Fibroblast of skin of abdomen (primary cell): ENCODE measurements at regions not wholly inside any gene's neighbourhood (a gene's known extent, or its start where the extent isn't known, plus 50 kb on each side); places are given as distances from the start of the nearest gene placed in this dataset.
"Not testable (repeated sequence)": the region's sequence is repeated elsewhere in the genome, so short reads cannot be mapped to it uniquely, and the experiment has no call there.

Source experiments
- DNase-seq: peaks from one replicate; pipeline ENCODE4 v3.0.0-alpha.2; 2013

GRCh38 chr16:25561723-25562122 is 130.0 kb upstream of the HS3ST4 start:
- DNase-seq, result not testable (repeated sequence)

- not testable (repeated sequence) for DNase-seq
Measured at GRCh38 chr16:25556968-25557312, 134.8 kb upstream of the HS3ST4 start.

DNA sequence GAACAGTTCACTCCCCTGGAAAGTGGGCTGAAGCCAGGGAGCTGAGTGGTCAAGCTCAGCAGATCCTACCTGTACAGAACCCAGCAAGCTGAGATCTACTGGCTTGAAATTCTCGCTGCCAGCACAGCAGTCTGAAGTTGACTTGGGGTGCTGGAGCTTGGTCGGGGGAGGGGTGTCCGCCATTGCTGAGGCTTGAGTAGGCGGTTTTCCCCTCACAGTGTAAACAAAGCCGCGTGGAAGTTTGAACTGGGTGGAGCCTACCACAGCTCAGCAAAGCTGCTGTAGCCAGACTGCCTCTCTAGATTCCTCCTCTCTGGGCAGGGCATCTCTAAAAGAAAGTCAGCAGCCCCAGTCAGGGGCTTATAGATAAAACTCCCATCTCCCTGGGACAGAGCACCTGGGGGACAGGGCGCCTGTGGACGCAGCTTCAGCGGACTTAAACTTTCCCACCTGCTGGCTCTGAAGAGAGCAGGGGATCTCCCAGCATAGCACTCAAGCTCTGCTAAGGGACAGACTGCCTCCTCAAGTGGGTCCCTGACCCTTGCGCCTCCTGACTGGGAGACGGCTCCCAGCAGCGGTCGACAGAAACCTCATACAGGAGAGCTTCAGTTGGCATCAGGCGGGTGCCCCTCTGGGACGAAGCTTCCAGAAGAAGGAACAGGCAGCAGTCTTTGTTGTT is 135.3 kb upstream of the HS3ST4 start:
- DNase-seq, result not testable (repeated sequence)

DNA sequence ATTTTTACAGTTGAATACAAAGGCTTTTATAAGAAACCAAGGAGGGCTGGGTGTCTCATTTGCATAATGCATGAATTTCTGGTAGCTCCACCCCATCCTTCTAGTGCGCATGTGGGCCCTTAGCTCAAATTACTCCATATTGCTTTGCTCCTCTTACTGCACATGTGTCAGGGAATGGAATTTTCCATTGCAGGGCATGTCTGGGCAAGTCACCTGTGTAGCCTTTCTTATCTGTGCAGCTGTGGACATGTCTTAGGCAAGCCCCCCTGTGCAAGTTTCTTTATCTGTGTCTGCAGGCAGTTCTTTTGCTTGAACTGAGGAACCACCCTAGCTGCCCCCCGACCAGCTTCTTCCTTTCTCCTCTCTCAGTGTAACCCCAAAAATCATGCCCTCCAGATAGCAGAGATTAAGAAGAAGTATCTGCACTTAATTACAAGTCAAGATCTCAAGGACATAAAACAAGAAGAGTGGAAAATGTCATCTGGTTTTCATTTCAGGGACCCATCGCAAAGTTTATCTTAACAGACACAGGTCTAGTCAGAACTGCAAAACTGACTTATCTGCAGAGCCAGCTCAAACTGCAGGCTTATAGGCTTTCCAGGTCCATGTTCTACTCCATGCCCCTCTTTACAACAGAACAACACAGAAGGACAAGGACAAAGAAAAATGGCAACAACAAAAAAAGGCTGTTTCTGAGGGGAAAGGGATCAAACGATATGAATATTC is 137.9 kb upstream of the HS3ST4 start:
- peak; percentile 6 for DNase-seq

DNA sequence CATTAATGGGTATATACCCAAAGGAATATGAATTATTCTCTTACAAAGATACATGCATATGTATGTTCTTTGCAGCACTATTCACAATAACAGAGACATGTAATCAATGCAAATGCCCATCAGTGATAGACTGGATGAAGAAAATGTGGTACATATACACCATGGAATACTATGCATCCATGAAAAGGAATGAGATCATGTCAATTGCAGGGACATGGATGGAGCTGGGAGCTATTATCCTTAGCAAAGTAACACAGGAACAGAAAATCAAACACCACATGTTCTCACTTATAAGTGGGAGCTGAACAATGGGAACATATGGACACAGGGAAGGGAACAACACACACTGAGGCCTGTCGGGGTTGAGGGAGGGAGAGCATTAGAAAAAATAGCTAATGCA is 141.1 kb upstream of the HS3ST4 start:
- DNase-seq, result no peak

GRCh38 chr16:25546791-25547190 is 145.0 kb upstream of the HS3ST4 start:
- no peak for DNase-seq

GRCh38 chr16:25544294-25544693 is 147.5 kb upstream of the HS3ST4 start:
- DNase-seq, result no peak

DNA sequence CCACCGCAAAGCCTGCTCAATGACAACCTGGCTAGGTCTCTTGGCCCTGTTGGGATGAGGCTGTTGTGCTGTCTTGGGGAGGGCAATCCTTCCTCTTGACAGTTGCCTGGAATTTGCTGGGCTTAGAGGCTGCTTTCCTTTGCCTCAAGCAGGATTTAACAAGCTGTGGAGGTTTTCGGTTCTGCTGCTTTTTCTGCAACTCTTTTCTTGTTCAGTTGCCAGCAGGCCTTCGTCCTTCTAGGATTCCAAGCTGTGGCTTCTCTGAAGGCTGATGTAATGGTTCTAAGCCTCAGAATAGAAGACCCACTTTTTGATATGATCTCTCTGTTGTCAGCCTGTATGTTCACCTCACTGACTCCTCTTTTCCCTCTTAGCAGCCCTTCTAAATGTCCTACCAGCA is 149.5 kb upstream of the HS3ST4 start:
- DNase-seq, result no peak

DNA sequence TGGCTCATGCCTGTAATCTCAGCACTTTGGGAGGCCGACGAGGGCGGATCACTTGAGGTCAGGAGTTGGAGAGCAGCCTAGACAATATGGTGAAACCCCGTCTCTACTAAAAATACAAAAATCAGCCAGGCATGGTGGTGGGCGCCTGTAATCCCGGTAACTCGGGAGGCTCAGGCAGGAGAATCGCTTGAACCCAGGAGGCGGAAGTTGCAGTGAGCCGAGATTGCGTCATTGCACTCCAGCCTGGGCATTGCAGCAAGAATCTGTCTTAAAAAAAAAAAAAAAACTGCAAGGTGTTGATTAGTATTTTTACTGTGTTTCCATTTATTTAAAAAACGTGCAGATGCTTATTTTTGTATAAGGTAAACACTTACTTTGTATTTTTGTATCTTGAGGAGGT is 152.0 kb upstream of the HS3ST4 start:
- DNase-seq, result not testable (repeated sequence)

GRCh38 chr16:25523183-25523582 is 168.6 kb upstream of the HS3ST4 start:
- no peak for DNase-seq

DNA sequence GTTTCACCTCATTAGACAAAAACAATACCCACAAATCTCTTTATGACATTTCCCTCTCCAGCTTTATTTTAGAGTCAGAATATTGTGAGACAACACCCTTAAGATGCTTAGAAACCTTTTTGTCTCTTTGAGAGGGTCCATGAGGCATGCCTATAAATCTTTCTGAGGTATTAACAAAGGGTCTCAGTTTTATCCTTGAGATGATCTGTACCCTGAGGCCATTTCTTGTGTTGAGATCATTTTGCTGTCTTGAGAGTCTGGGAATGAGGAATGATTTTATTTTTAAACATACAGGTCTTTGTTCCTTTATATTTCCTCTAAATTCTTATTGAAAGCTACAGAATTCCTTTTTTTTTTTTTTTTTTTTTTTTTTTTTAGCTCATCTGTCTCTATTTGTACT is 179.7 kb upstream of the HS3ST4 start:
- DNase-seq, result no peak

DNA sequence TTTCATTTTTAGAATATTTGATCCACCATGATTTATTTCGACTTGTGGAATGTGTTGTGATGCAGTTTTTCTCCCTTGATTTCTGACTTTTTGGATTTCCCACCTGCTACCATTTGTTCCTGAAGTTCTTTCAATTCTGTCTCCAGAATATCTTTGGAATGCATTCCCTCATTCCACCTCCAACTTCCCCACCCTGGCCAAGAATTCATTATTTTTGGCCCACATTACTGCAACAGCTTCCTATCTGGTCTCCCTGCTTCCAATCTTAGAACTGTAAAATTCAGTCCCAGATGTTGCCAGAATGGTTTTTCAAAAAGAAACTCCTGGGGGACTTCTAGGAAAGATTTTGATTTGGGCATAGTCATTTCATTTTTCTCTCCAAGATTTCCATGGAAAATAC is 182.3 kb upstream of the HS3ST4 start:
- no peak for DNase-seq

GRCh38 chr16:25501530-25502255 is 190.1 kb upstream of the HS3ST4 start:
- DNase-seq, result no peak

DNA sequence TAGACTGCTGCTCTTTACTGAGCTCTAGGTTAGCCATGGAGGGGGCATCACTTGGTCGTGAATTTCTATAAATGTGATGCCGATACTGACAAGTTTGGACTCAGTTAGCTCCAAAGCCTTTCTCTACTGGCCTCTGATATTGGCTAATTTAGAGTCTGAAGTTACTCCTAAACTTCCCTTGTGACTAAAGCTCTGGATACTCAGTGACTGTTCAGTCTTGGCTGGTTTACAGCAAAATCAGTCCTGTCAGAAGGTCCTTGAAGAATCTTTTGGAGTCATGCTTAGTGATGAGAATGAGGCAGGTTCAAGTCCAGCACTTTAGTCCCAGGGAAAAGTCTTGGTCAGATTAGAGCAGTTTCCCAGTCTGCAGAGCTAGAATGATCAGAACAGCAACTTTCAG is 197.5 kb upstream of the HS3ST4 start:
- no peak for DNase-seq

DNA sequence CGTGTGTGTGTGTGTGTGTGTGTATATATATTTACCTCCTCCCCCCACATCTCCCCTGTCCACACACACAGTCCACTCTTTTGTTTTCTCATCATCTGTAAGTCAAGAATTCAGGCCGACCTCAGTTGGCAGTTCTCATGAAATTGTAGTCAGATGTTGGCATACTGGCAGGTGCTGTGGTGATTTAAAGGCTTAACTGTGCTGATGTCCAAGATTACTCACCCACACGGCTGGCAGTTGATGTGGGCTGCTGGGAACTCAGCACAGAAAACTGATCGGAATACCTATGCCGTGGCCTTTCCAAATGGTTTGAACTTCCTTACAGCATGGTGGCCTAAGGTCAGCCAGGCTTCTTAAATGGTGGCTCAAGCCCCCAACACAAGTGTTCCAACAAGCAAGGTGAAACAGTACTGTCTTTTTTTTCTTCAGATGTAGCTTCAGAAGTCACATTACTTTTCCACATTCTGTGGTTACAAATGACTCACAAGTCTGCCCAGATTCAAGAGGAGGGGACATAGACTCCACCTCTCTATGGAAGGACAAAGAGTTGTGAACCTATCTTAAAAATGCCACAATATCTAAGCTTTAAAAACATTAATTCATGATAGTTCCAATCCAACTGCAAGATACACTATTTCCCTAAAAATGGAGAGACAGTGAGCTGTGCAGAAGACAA is 198.5 kb upstream of the HS3ST4 start:
- no peak for DNase-seq

DNA sequence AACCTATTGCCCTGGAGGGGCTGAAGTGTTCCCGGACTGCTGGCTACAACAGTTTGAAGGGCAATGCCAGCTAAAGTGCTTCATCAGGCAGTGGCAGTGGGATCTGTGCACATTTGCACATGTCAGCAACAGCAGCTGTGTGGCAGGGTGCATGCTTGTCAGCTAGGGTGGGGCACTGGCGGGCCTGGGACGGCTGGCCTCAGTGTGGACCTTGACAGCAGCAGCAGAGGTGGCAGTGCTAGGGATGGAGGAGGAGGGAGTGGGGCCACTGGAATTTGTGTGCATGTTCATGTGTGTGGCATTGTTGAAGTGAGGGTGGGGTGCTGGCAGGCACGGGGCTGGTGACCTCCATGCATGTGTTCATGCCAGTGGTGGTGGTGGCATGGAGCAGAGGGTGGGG is 203.3 kb upstream of the HS3ST4 start:
- DNase-seq, result no peak

- no peak for DNase-seq
Measured at GRCh38 chr16:25487888-25488287, 203.9 kb upstream of the HS3ST4 start.

- no peak for DNase-seq
Measured at GRCh38 chr16:25481636-25482035, 210.1 kb upstream of the HS3ST4 start.

- DNase-seq, result no peak
Measured at GRCh38 chr16:25478476-25478875, 213.3 kb upstream of the HS3ST4 start.

DNA sequence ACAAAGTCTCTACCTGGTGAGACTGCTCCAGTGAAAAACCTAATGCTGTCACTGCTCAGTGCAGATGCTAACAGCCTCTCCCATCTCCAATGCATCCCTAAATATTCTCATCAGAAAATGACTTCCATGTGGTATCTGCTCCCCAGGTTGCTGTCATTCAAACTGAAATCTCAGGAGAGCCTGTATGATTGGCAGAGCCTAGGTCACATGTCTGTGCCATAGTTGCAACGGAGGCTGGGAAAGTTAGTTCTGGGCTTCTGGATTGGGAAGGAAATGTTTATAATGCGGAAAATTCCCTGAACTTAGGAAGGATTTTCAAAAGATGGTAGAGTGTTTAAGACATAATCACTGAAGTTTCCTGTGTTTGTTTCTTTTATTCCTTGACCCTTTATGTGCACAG is 206.4 kb upstream of the ZKSCAN2 start:
- no peak for DNase-seq

DNA sequence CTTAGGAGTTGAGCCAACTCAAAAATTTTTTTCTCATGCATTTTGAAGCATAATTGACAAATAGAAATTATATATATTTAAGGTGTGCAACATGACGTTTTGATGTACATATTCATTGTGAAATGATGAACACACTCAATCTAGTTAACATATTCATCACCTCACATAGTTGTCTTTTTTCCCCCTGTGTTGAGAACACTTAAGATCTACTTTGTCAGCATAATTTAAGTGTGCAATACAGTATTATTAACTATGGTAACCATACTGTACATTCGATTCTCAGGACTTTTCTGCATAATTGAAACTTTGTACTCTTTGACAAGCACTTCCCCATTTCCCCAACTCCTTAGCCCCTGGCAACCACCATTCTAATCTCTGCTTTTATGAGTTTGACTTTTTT is 192.2 kb upstream of the ZKSCAN2 start:
- no peak for DNase-seq

DNA sequence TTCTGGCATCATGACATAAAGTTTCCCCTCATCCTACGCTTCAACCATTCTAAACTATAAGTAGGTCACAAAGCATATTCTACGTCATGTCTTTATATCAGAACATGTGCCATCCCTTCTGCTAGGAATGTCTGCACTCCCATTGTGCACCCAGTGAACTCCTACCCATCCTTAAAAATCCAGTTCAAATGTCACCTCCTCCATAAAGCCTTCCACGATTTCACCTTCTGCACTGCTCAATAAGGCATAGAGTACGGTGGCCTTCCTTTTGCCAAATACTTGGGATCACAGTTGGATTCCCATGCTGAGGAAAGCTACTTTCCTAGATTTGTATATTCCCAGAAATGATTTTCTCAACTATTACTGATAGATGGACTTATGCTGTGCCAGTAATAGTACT is 186.3 kb upstream of the ZKSCAN2 start:
- DNase-seq, result no peak

DNA sequence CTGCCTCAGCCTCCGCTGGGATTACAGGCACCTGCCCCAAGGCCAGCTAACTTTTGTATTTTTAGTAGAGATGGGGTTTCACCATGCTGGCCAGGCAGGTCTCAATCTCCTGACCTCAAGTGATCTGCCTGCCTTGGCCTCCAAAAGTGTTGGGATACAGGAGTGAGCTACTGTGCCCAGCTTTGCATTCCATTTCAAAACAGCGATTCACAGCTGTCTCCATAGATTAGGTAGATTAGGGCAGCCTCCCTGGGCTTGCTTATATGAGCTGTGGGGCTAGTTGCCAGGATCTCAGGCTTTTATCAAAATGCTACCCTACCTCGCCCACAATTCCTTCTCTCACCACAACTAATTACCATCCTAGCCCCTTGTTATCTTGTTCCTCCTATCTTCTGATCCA is 176.4 kb upstream of the ZKSCAN2 start:
- no peak for DNase-seq
